Stimulated activated CD4-positive, alpha-beta T cell treated with anti-CD3 and anti-CD28 coated beads, Interleukin-1b, Interleukin-23, amount 100 ng/mL, for 4 hours (primary cell): ENCODE measurements at regions not wholly inside any gene's neighbourhood (a gene's known extent, or its start where the extent isn't known, plus 50 kb on each side); places are given as distances from the start of the nearest gene placed in this dataset.

ENCODE experiments used
- DNase-seq, 2 donors: peaks; one replicate each; pipeline ENCODE4 v3.0.0-alpha.2; 2020; ENCODE audit warnings: low read depth in 2 of 2

- DNase-seq, result no peak
These were observed 62.7 kb downstream of the SIK1 start for GRCh38 chr21:43364261-43364510.

GRCh38 chr21:43363506-43364260 is 63.2 kb downstream of the SIK1 start:
- no peak for DNase-seq

- DNase-seq, result no peak
These were observed 64.0 kb downstream of the SIK1 start for GRCh38 chr21:43362915-43363314.

- DNase-seq, result peak; percentile 58 to 63
These were observed 64.6 kb downstream of the SIK1 start for GRCh38 chr21:43362321-43362791.

- no peak for DNase-seq
These were observed 65.2 kb downstream of the SIK1 start for GRCh38 chr21:43361493-43362296.

GRCh38 chr21:43361127-43361492 is 65.8 kb downstream of the SIK1 start:
- DNase-seq, result no peak

- DNase-seq, result no peak
These were observed 66.3 kb downstream of the SIK1 start for GRCh38 chr21:43360441-43361126.

GRCh38 chr21:43358940-43359822 is 67.8 kb downstream of the SIK1 start:
- DNase-seq, result no peak

GRCh38 chr21:43357715-43358430 is 69.1 kb downstream of the SIK1 start:
- DNase-seq, result no peak

- DNase-seq, result no peak
These were observed 71.0 kb downstream of the SIK1 start for GRCh38 chr21:43355925-43356289.

- no peak for DNase-seq
These were observed 71.5 kb downstream of the SIK1 start for GRCh38 chr21:43355266-43355924.

GRCh38 chr21:43354666-43355065 is 72.3 kb downstream of the SIK1 start:
- DNase-seq, result no peak

- DNase-seq, result no peak
These were observed 72.9 kb downstream of the SIK1 start for GRCh38 chr21:43354026-43354420.

- DNase-seq, result no peak
These were observed 73.5 kb downstream of the SIK1 start for GRCh38 chr21:43353282-43354025.

- DNase-seq, result no peak
These were observed 74.2 kb downstream of the SIK1 start for GRCh38 chr21:43352568-43353281.

- DNase-seq, result no peak
These were observed 74.8 kb downstream of the SIK1 start for GRCh38 chr21:43352154-43352537.

GRCh38 chr21:43351501-43352153 is 75.3 kb downstream of the SIK1 start:
- no peak for DNase-seq

- DNase-seq, result no peak
These were observed 77.3 kb downstream of the SIK1 start for GRCh38 chr21:43349644-43350043.

- no peak for DNase-seq
These were observed 78.1 kb downstream of the SIK1 start for GRCh38 chr21:43348801-43349261.
